ENCODE measurements at regions not wholly inside any gene's neighbourhood (a gene's known extent, or its start where the extent isn't known, plus 50 kb on each side); places are given as distances from the start of the nearest gene placed in this dataset.

GRCh38 chr7:22550514-22551030 lies 50.6 kb upstream of the STEAP1B start:
- TF ChIP-seq CTCF (conservative IDR thresholded peaks at IDR 0.05 in 1 of 2, IDR thresholded peaks at IDR 0.05 in 1 of 2; ENCODE audit: low read depth in 1 of 2, low read length in 2 of 2) (no peak), EZH2 (IDR thresholded peaks at IDR 0.05; ENCODE audit: low read length, missing control alignments) (no peak)
